ENCODE measurements at regions not wholly inside any gene's neighbourhood (a gene's known extent, or its start where the extent isn't known, plus 50 kb on each side); places are given as distances from the start of the nearest gene placed in this dataset.

DNA sequence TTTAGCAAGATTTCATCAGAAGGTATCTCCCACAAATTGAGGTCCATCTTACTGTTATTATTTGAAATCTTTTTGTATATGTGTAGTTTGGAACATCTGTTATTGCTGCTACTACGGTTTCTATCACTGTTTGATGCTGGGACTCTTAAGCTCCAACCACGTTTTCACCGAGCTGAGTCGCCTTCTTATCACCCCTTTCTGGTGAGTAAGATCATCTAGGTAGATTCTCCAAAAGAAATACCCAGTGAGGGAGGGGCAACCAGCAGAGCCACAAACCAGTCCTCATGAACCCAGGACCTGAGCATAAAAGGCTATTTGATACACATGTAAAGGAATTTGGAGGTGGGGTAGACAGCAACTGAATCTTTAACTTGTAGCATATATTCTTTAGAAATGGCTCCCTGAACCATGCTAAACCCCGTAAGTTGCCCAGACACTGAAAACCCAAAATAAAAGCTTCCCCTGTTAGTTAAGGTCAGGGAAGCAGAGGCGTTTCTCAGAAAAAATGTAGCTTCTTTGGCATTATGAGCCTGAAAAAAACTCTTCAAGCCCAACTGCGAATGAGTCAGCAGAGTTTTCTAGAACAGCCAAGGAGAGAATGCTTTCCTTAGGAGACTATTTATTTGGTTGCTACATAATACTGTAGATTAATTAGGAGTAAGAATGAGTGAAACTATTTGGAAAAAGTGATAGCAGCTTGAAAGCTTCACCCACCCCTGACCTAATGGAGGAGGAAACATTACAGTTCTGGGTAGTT is 53.8 kb upstream of the ATXN3L start:
- no peak overlapping the region for H2AFZ ChIP-seq (ENCODE audit: low read length)
- TF ChIP-seq EZH2phosphoT487 (IDR thresholded peaks at IDR 0.05; ENCODE audit: borderline replicate concordance): no peak
- TF ChIP-seq, protein P1, sequence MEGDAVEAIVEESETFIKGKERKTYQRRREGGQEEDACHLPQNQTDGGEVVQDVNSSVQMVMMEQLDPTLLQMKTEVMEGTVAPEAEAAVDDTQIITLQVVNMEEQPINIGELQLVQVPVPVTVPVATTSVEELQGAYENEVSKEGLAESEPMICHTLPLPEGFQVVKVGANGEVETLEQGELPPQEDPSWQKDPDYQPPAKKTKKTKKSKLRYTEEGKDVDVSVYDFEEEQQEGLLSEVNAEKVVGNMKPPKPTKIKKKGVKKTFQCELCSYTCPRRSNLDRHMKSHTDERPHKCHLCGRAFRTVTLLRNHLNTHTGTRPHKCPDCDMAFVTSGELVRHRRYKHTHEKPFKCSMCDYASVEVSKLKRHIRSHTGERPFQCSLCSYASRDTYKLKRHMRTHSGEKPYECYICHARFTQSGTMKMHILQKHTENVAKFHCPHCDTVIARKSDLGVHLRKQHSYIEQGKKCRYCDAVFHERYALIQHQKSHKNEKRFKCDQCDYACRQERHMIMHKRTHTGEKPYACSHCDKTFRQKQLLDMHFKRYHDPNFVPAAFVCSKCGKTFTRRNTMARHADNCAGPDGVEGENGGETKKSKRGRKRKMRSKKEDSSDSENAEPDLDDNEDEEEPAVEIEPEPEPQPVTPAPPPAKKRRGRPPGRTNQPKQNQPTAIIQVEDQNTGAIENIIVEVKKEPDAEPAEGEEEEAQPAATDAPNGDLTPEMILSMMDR (conservative IDR thresholded peaks at IDR 0.05; ENCODE audit: low read length): no peak
- no peaks in the 10 kb centered on the region for H3K79me2 ChIP-seq (ENCODE audit: insufficient read depth, low read length)
- H3K4me3 ChIP-seq (ENCODE audit: low read length, poor library complexity, severe bottlenecking): no peak overlapping the region
- H3K4me2 ChIP-seq (ENCODE audit: low read depth, low read length, poor library complexity, severe bottlenecking): no peak overlapping the region
- no peak overlapping the region for H3K9ac ChIP-seq (ENCODE audit: low read depth, low read length, poor library complexity, severe bottlenecking)
- no peaks in the 10 kb centered on the region for H3K27me3 ChIP-seq (ENCODE audit: insufficient read depth, low read length, poor library complexity, severe bottlenecking)
- H3K9me2 ChIP-seq (replicated peaks; ENCODE audit: low read depth, low read length): no peaks in the 10 kb centered on the region
- no peaks in the 10 kb centered on the region for H3K36me3 ChIP-seq (ENCODE audit: insufficient read depth, low read length)
- H4K20me1 ChIP-seq (ENCODE audit: insufficient read depth, low read length, poor library complexity, severe bottlenecking): no peaks in the 10 kb centered on the region
- H3F3A ChIP-seq (ENCODE audit: low read depth): no peaks in the 10 kb centered on the region
- H3K4me1 ChIP-seq (ENCODE audit: insufficient read depth, low read length, poor library complexity, severe bottlenecking): peaks cover 12% of the 10 kb centered on the region
- no peaks in the 10 kb centered on the region for H3K9me3 ChIP-seq (ENCODE audit: insufficient read depth, low read depth, low read length)

DNA sequence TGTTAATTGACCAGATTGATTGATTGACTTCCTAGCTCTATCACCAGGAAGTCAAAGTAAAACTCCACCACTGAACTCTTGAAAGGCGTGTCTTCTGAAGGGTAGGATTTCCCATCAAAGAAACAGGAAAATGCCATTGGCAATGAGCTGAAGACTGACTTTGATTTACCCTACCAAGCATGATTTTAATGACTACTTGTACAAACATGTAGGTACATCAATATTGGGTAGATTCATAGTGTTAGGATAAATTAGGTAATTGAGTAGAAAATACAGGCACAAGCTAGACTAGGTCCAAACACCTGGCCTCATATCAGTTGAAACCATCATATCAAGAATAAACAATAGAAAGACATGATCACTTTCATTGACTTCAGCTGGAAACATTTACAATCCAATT is 53.2 kb upstream of the ATXN3L start:
- Histone ChIP-seq H3K79me2 (ENCODE audit: insufficient read depth, low read length) (no peaks in the 10 kb centered on the region), H3K4me3 (ENCODE audit: low read length, poor library complexity, severe bottlenecking) (no peak overlapping the region), H3F3A (ENCODE audit: low read depth) (no peaks in the 10 kb centered on the region), H3K27me3 (ENCODE audit: insufficient read depth, low read length, poor library complexity, severe bottlenecking) (no peaks in the 10 kb centered on the region), H3K9ac (ENCODE audit: low read depth, low read length, poor library complexity, severe bottlenecking) (no peak overlapping the region), H3K4me2 (ENCODE audit: low read depth, low read length, poor library complexity, severe bottlenecking) (no peak overlapping the region), H3K9me2 (replicated peaks; ENCODE audit: low read depth, low read length) (no peaks in the 10 kb centered on the region), H4K20me1 (ENCODE audit: insufficient read depth, low read length, poor library complexity, severe bottlenecking) (no peaks in the 10 kb centered on the region), H3K9me3 (ENCODE audit: insufficient read depth, low read depth, low read length) (no peaks in the 10 kb centered on the region), H2AFZ (ENCODE audit: low read length) (no peak overlapping the region), H3K4me1 (ENCODE audit: insufficient read depth, low read length, poor library complexity, severe bottlenecking) (peaks cover 12% of the 10 kb centered on the region), H3K36me3 (ENCODE audit: insufficient read depth, low read length) (no peaks in the 10 kb centered on the region)
- no peak for TF ChIP-seq EZH2phosphoT487 (IDR thresholded peaks at IDR 0.05; ENCODE audit: borderline replicate concordance)
- TF ChIP-seq, protein P1 (conservative IDR thresholded peaks at IDR 0.05; ENCODE audit: low read length): no peak

DNA sequence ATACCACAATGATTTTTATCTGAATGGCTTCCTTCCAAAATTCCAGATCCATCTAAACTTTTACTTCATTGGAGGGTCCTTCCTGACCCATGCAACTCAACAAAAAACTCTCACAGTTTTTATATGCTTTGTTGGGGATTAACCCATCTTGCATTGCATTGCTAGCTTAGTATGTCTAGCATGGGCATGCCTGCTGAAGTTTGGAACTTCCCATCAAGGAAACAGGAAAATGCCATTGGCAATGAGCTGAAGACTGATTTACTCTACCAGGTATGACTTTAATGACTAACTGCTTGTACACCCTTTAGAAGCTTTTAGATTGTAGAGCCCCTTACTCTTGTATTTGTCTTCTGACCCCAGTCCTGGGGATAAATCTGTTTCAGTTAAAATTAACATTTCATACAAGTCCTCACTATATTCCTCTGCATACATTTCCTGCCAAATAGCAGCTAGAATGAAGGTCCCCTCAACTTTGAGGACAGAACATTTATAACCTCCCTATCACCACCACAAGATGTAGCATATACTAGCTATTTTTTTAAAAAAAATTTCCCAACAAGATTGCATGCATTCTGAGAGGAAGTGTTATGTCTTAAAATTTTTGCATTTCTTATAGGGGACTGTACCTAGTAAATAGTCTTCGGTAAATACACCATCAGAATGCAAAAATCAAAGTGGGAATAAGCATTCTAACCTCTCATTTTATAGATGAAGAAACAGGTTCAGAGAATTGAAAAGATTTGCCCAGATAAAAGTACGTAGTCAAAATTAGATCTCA is 52.5 kb upstream of the ATXN3L start:
- TF ChIP-seq, protein P1 (conservative IDR thresholded peaks at IDR 0.05; ENCODE audit: low read length): no peak
- TF ChIP-seq EZH2phosphoT487 (IDR thresholded peaks at IDR 0.05; ENCODE audit: borderline replicate concordance): no peak
- Histone ChIP-seq H2AFZ (ENCODE audit: low read length) (no peak overlapping the region), H3K9ac (ENCODE audit: low read depth, low read length, poor library complexity, severe bottlenecking) (no peak overlapping the region), H3K9me2 (replicated peaks; ENCODE audit: low read depth, low read length) (no peaks in the 10 kb centered on the region), H3K27me3 (ENCODE audit: insufficient read depth, low read length, poor library complexity, severe bottlenecking) (no peaks in the 10 kb centered on the region), H3K36me3 (ENCODE audit: insufficient read depth, low read length) (no peaks in the 10 kb centered on the region), H3K9me3 (ENCODE audit: insufficient read depth, low read depth, low read length) (no peaks in the 10 kb centered on the region), H3K4me3 (ENCODE audit: low read length, poor library complexity, severe bottlenecking) (no peak overlapping the region), H3K4me2 (ENCODE audit: low read depth, low read length, poor library complexity, severe bottlenecking) (no peak overlapping the region), H3K79me2 (ENCODE audit: insufficient read depth, low read length) (no peaks in the 10 kb centered on the region), H3K4me1 (ENCODE audit: insufficient read depth, low read length, poor library complexity, severe bottlenecking) (peaks cover 8% of the 10 kb centered on the region), H3F3A (ENCODE audit: low read depth) (no peaks in the 10 kb centered on the region), H4K20me1 (ENCODE audit: insufficient read depth, low read length, poor library complexity, severe bottlenecking) (no peaks in the 10 kb centered on the region)

Measured in Loucy (cell line).